22Rv1 (cell line): ENCODE measurements at regions not wholly inside any gene's neighbourhood (a gene's known extent, or its start where the extent isn't known, plus 50 kb on each side); places are given as distances from the start of the nearest gene placed in this dataset.

Experiments used
- H3K27ac ChIP-seq: fragments of 450-650 bp; 2 replicates; pipeline ENCODE4 v1.5.1; 2017
- CTCF ChIP-seq: fragments of 450-650 bp; IDR thresholded peaks from 2 replicates; pipeline ENCODE4 v1.5.1; 2017; ENCODE audit warnings: mild to moderate bottlenecking
- ZFX ChIP-seq: fragments of 450-650 bp; IDR thresholded peaks from 2 replicates; pipeline ENCODE4 v1.6.1; 2017; ENCODE audit warnings: antibody characterized with exemption, borderline replicate concordance

DNA sequence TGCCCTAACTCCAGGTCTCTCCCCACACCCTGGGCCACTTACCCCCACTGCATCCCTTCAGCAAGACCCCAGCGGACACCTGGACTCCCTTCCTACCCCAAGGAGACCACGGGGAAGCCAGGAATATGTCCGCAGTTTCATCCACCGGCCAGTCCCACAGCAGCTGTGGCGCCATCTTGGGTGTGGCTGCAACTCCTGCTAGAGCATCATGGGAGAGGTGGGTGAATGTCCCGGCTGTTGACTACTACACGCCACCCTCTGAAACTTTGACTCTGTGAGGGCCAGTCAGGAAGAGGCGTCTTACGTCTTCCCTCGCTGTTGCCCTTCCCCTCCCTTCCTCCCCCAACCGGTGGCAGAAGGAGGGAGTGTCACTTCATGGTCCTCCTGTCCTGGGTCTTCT, 238.3 kb upstream of the RNF32 start:
- TF ChIP-seq CTCF (no peak), ZFX (no peak)
- no peak overlapping the region for H3K27ac ChIP-seq

- H3K27ac ChIP-seq, result no peak overlapping the region
- TF ChIP-seq CTCF (no peak), ZFX (no peak)
Measured at GRCh38 chr7:156401617-156402016, 239.0 kb upstream of the RNF32 start.

DNA sequence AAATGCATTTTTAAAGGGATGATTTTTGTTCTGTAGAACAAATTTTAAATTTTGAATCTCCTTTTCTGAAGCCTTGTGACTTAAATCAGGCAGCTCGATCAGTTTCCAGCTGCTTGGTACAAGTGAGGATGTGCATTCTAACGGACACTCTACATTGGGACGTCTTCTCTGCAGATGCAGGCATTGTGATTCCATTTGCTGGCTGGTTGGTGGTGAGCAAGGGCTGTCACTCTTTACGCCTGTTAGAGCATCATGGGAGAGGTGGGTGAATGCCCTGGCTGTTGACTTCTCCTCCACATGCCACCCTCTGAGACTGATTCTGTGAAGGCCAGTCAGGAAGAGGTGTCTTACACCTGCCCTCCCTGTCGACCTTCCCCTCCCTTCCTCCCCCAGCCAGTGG, 240.5 kb upstream of the RNF32 start:
- TF ChIP-seq ZFX, result no peak
- no peak for TF ChIP-seq CTCF
- no peak overlapping the region for H3K27ac ChIP-seq

- no peak for TF ChIP-seq ZFX
- TF ChIP-seq CTCF, result no peak
- no peak overlapping the region for H3K27ac ChIP-seq
Measured at GRCh38 chr7:156397249-156397648, 243.3 kb upstream of the RNF32 start.

GRCh38 chr7:156389116-156389692, 251.4 kb upstream of the RNF32 start:
- no peak for TF ChIP-seq CTCF
- TF ChIP-seq ZFX, result no peak
- H3K27ac ChIP-seq, result no peak overlapping the region

- no peak overlapping the region for H3K27ac ChIP-seq
- TF ChIP-seq CTCF (no peak), ZFX (no peak)
Measured at GRCh38 chr7:156386097-156386496, 254.5 kb upstream of the RNF32 start.

- no peak overlapping the region for H3K27ac ChIP-seq
- TF ChIP-seq ZFX (no peak), CTCF (no peak)
Measured at GRCh38 chr7:156384706-156385105, 255.9 kb upstream of the RNF32 start.
